Adrenal gland (tissue), 9 donors: ENCODE measurements at regions not wholly inside any gene's neighbourhood (a gene's known extent, or its start where the extent isn't known, plus 50 kb on each side); places are given as distances from the start of the nearest gene placed in this dataset.
A peak's percentile ranks its signal among the peaks of the same experiment; 100 is the strongest.

Experiments used
- DNase-seq, 7 donors: peaks; one replicate each; pipeline ENCODE4 v3.0.0-alpha.2; 2019 to 2020
- H3K27ac ChIP-seq, 5 donors: fragments of 200-600 bp; sonication (generic) in 4 of 5; 1 replicate in 3 of 5; 2 replicates in 2 of 5; pipeline versions ENCODE4 v1.5.1 to v1.8.0; 2016 to 2020; ENCODE audit warnings: mild to moderate bottlenecking in 1 of 5
- H3K27me3 ChIP-seq: fragments of 200-600 bp; 2 replicates; pipeline ENCODE4 v1.8.0; 2021
- H3K36me3 ChIP-seq, 2 donors: fragments of 200-600 bp; replicated peaks in 1 of 2; 1 replicate in 1 of 2; 2 replicates in 1 of 2; pipeline versions ENCODE4 v1.5.1 to v1.8.0; 2018 to 2022
- H3K4me1 ChIP-seq, 2 donors: fragments of 200-600 bp; replicated peaks in 1 of 2; 1 replicate in 1 of 2; 2 replicates in 1 of 2; pipeline versions ENCODE4 v1.5.1 to v1.8.0; 2018 to 2021
- H3K4me3 ChIP-seq, 4 donors: fragments of 200-600 bp; sonication (generic) in 3 of 4; one replicate each; pipeline ENCODE4 v1.5.1; 2016 to 2018
- H3K9me3 ChIP-seq, 3 donors: fragments of 200-600 bp; sonication (generic) in 1 of 3; replicated peaks in 1 of 3; 1 replicate in 2 of 3; 2 replicates in 1 of 3; pipeline versions ENCODE4 v1.5.1 to v1.8.0; 2016 to 2021
- CTCF ChIP-seq, 6 experiments: fragments of 450-650 bp in 4 of 6; fragments of 200-600 bp in 2 of 6; sonication (generic) in 1 of 6; IDR thresholded peaks; 1 replicate in 5 of 6; 2 replicates in 1 of 6; pipeline versions ENCODE4 v1.5.1 to v1.8.0; 2016 to 2021; ENCODE audit warnings: antibody characterized with exemption in 6 of 6, mild to moderate bottlenecking in 2 of 6, moderate library complexity in 1 of 6
- POLR2A ChIP-seq, 2 donors: fragments of 450-650 bp; IDR thresholded peaks; one replicate each; pipeline ENCODE4 v1.6.1; 2017; ENCODE audit warnings: antibody characterized with exemption in 2 of 2, mild to moderate bottlenecking in 2 of 2, moderate library complexity in 1 of 2
- WGBS, 4 donors: extraction: QIAGEN DNeasy Blood & Tissue Kit in 2 of 4; methylation state at CpG; one replicate each; pipeline versions ENCODE4 v1.1.5 to v1.1.7; 2013 to 2017; 5-methylcytosine and 5-hydroxymethylcytosine counted together
- intact Hi-C, 2 donors: fragments of 100-400 bp; cut with DNase I; formaldehyde crosslinking; loops; one replicate each; pipeline versions ENCODE4 v1.14.1 to v1.15.0; 2022 to 2023
- donor health status: healthy with polysubstance abuse.
- donor health status: Bipolar disorder and iron deficiency.
- donor health status: DM: yes; HTN: yes; CAD: no.
- donor health status: DM: no; HTN: no; CAD: no.
- donor health status: DM: no; HTN: no; CAD: no.

GRCh38 chr9:135299651-135300345 is 179.8 kb upstream of the PPP1R26 start:
- TF ChIP-seq POLR2A (IDR thresholded peaks at IDR 0.05) (no peak), CTCF (IDR thresholded peaks at IDR 0.05) (no peak)
- Histone ChIP-seq H3K27ac (no peak overlapping the region), H3K27me3 (peaks cover 5% of the 10 kb centered on the region), H3K4me1 (no peaks in the 10 kb centered on the region), H3K9me3 (no peaks in the 10 kb centered on the region), H3K36me3 (no peaks in the 10 kb centered on the region), H3K4me3 (no peak overlapping the region)
- intact Hi-C loops, result no loop called here
- 75 to 84% (median 78%) methylated on average over 11 to 16 of the region's 16 CpGs for WGBS, 4 donors
- DNase-seq, result peak in 2 of 7 donors; percentile 2 to 11

GRCh38 chr9:135300346-135301141 is 179.0 kb upstream of the PPP1R26 start:
- WGBS, 4 donors, result 45 to 53% (median 50%) methylated on average over 18 to 21 of the region's 21 CpGs
- peaks cover 5% of the 10 kb centered on the region for H3K27me3 ChIP-seq
- intact Hi-C loops, result no loop called here

GRCh38 chr9:135301271-135302263 is 178.0 kb upstream of the PPP1R26 start:
- Histone ChIP-seq H3K27me3 (peaks cover 5% of the 10 kb centered on the region), H3K9me3 (no peaks in the 10 kb centered on the region), H3K36me3 (no peaks in the 10 kb centered on the region), H3K4me3 (no peak overlapping the region), H3K27ac (no peak overlapping the region), H3K4me1 (no peaks in the 10 kb centered on the region)
- TF ChIP-seq CTCF (IDR thresholded peaks at IDR 0.05), result no peak
- no peak for TF ChIP-seq POLR2A (IDR thresholded peaks at IDR 0.05)
- DNase-seq, result peak in 2 of 7 donors; percentile 2 to 38
- 58 to 72% (median 62%) methylated on average over 13 to 40 of the region's 40 CpGs for WGBS, 4 donors
- intact Hi-C loops, result no loop called here

More at GRCh38 chr9:135300346-135301141, 179.0 kb upstream of the PPP1R26 start:
- H3K4me3 ChIP-seq, result no peak overlapping the region
- H3K9me3 ChIP-seq, result no peaks in the 10 kb centered on the region
- H3K36me3 ChIP-seq, result no peaks in the 10 kb centered on the region
- no peaks in the 10 kb centered on the region for H3K4me1 ChIP-seq
- no peak for TF ChIP-seq POLR2A (IDR thresholded peaks at IDR 0.05)
- TF ChIP-seq CTCF (IDR thresholded peaks at IDR 0.05), result no peak
- DNase-seq, result peak in 2 of 7 donors; percentile 13 to 35
- H3K27ac ChIP-seq, result no peak overlapping the region
